Skeletal muscle satellite cell (primary cell): ENCODE measurements at regions not wholly inside any gene's neighbourhood (a gene's known extent, or its start where the extent isn't known, plus 50 kb on each side); places are given as distances from the start of the nearest gene placed in this dataset.

Source experiments
- H3K27me3 ChIP-seq: 2 replicates; pipeline ENCODE4 v1.7.0; 2013; ENCODE audit warnings: low read length; ENCODE audit not compliant: control insufficient read depth, insufficient read depth
- H3K36me3 ChIP-seq: 2 replicates; pipeline ENCODE4 v1.7.0; 2013; ENCODE audit warnings: mild to moderate bottlenecking, control low read depth, low read length; ENCODE audit not compliant: insufficient read depth
- H3K4me1 ChIP-seq: 2 replicates; pipeline ENCODE4 v1.7.0; 2013; ENCODE audit warnings: low read length; ENCODE audit not compliant: control insufficient read depth, insufficient read depth
- H3K4me2 ChIP-seq: 2 replicates; pipeline ENCODE4 v1.7.0; 2013; ENCODE audit warnings: mild to moderate bottlenecking, low read length
- H3K4me3 ChIP-seq: 2 replicates; pipeline ENCODE4 v1.7.0; 2013; ENCODE audit warnings: low read length
- H3K9ac ChIP-seq: 2 replicates; pipeline ENCODE4 v1.7.0; 2013; ENCODE audit warnings: mild to moderate bottlenecking, low read depth, low read length, moderate library complexity
- H3K9me3 ChIP-seq: replicated peaks from 2 replicates; pipeline ENCODE4 v1.7.0; 2013; ENCODE audit warnings: mild to moderate bottlenecking, control low read depth, low read length

DNA sequence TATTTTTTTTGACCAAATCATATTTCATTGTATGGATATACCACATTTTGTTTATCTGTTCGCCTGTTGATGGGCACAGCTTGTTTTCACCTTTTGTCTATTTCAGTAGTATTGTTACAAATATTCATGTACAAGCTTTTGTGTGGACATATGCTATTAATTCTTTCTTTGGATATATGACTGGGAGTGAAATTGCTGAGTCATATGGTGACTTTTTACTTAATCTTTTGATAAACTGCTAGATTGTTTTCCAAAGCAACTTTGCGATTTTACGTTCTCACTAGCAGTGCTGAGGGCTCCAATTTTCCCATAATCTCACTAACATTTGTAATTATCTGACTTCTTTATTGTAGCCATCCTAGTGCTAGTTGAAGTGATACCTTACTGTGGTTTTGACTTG lies 112.4 kb downstream of the CD8B2 start:
- Histone ChIP-seq H3K4me2 (no peak overlapping the region), H3K9ac (no peak overlapping the region), H3K36me3 (no peaks in the 10 kb centered on the region)

DNA sequence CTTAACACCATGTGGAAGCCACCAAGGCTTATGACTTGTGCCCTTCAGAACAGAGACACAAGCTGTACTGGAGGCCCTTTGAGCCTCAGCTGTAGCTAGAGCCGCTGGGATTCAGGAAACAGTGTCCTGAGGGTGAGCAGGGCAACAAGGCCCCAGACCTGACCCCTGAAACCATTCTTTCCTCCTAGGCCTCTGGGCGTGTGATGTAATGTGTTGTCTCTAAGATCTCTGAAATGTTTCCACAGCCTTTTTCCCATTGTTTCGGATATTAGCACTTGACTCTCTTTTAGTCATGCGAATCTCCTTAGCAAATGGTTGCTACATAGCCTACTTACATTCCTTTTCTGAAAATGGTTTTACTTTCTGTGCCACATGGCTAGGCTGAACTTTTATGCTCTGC lies 114.9 kb downstream of the CD8B2 start:
- no peaks in the 10 kb centered on the region for H3K27me3 ChIP-seq
- no peak overlapping the region for H3K4me2 ChIP-seq
- no peaks in the 10 kb centered on the region for H3K4me1 ChIP-seq
- H3K4me3 ChIP-seq: no peak overlapping the region
- H3K36me3 ChIP-seq: no peaks in the 10 kb centered on the region
- no peaks in the 10 kb centered on the region for H3K9me3 ChIP-seq
- no peak overlapping the region for H3K9ac ChIP-seq

More for the DNA sequence above, 112.4 kb downstream of the CD8B2 start:
- Histone ChIP-seq H3K4me1 (no peaks in the 10 kb centered on the region), H3K4me3 (no peak overlapping the region), H3K27me3 (no peaks in the 10 kb centered on the region), H3K9me3 (no peaks in the 10 kb centered on the region)

DNA sequence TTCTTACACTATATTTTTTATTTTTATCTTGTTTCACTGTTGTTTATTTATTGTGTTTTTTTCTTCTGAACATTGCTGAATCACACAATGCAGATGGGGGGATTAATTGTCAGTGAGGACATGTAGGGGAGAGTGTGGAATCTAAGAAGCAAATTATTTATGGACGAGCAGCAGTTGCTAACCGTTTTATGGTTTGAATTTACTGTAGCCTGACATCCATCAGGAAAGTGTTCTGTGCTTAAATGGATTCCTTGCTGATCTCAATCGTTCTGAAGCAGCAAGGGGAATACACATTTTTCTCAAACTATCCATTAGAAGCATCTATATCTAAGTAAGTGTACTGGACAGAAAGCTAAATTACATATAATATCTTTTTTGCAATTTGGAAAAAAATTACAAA lies 119.5 kb downstream of the CD8B2 start:
- no peak overlapping the region for H3K9ac ChIP-seq

DNA sequence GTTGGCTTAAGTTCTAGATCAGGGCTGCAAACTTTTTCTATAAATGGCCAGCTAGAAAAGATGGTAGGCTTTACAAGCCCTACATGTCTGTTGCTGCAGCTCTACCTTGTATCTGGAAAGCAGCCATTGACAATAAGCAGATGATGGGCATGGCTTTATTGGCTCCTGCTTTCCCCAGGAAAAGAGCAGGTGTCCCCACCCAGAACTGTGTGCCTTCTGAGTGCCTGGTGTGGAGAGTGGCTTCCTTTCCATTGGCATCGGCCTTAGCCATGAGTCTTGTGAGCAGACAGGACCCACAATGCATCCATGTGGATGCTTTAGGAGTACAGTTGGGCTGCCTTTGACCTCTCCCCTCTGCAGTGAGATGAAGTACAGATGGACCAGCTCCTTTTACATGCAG lies 120.2 kb downstream of the CD8B2 start:
- Histone ChIP-seq H3K9me3 (no peaks in the 10 kb centered on the region), H3K36me3 (no peaks in the 10 kb centered on the region), H3K4me3 (no peak overlapping the region), H3K4me1 (no peaks in the 10 kb centered on the region), H3K9ac (no peak overlapping the region), H3K4me2 (no peak overlapping the region), H3K27me3 (no peaks in the 10 kb centered on the region)

More for the DNA sequence above, 119.5 kb downstream of the CD8B2 start:
- Histone ChIP-seq H3K4me3 (no peak overlapping the region), H3K36me3 (no peaks in the 10 kb centered on the region), H3K9me3 (no peaks in the 10 kb centered on the region), H3K4me2 (no peak overlapping the region), H3K4me1 (no peaks in the 10 kb centered on the region), H3K27me3 (no peaks in the 10 kb centered on the region)

DNA sequence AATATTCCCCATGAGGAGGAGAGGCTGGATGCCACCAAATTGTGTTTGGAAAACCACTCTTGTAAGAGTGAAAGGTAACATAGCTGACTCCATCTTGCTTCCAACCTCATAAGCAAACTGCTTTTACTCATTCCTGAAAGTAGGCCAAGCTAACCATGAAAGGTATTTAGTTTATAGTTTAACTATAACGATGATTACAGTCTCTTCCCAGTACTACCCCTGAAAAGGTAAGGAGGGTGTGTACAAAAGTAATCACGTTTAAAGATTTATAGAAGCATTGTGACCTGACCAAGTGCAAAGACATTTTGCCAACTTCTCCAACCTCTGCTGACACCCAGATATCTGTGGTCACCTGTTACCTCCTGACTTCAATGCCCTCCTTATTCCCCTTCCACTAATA lies 122.6 kb downstream of the CD8B2 start:
- H3K4me2 ChIP-seq: no peak overlapping the region
- H3K4me3 ChIP-seq: no peak overlapping the region
- no peaks in the 10 kb centered on the region for H3K9me3 ChIP-seq
- no peaks in the 10 kb centered on the region for H3K36me3 ChIP-seq
- H3K9ac ChIP-seq: no peak overlapping the region
- no peaks in the 10 kb centered on the region for H3K27me3 ChIP-seq
- H3K4me1 ChIP-seq: no peaks in the 10 kb centered on the region

DNA sequence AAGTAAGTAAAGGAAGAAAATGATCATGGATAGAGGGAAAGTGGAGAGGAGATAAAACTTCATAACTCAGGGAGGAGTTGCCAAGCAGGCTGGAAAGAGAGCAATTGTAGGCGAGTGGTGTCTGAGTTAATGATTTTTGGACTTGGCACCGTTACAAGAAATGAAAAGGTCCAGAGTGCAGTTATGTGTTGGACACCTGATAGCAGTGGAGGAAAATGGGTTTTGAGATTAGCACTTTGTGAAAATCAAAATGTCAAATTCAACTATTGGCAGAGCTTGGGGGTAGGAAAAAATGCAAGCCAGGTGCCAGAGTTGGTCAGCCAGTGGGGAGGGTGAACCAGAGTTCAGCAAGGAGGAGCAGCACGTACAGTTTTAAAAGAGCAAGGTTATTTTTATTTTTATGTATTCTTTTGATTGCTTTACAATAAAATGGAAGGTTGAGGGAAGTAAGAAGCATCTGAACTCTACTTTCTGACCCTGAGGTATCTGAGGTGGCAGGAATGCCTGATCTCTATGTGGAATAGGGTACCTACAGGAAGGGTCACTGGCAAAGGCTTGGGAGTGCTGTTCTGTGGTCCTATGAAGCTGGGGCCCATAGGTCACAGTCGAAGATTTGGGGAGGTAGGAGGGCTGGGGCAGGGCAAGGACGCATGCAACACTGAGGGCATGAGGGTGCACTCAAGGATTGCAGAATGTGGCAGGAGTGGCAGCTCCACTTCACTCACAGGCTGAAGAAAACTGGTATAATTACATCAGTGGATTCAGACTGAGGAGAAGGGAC lies 127.5 kb downstream of the CD8B2 start:
- no peak overlapping the region for H3K4me3 ChIP-seq
- H3K36me3 ChIP-seq: no peaks in the 10 kb centered on the region
- H3K27me3 ChIP-seq: no peaks in the 10 kb centered on the region
- H3K4me2 ChIP-seq: no peak overlapping the region
- H3K9me3 ChIP-seq: no peaks in the 10 kb centered on the region
- H3K4me1 ChIP-seq: no peaks in the 10 kb centered on the region
- H3K9ac ChIP-seq: no peak overlapping the region

DNA sequence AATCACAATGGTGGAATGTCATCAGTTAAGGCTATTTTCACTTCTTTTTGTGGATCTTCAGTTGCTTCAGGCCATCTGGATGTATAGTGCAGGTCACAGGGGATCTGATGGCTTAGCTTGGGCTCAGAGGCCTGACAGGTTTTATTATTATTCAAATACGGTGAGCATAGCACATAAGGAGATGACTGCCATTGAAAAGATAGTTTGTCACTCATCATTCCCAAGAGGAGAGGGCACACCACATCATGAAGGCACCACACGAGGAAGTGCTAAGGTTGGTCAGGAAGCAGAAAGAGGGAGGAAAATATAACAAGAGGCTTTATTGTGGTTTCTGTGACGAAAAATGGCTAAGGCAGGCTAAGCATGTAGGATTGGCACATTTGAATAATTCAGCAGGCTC lies 131.4 kb downstream of the CD8B2 start:
- H3K4me3 ChIP-seq: no peak overlapping the region
- no peaks in the 10 kb centered on the region for H3K4me1 ChIP-seq
- H3K9me3 ChIP-seq: no peaks in the 10 kb centered on the region
- H3K4me2 ChIP-seq: no peak overlapping the region
- no peak overlapping the region for H3K9ac ChIP-seq
- no peaks in the 10 kb centered on the region for H3K27me3 ChIP-seq
- H3K36me3 ChIP-seq: no peaks in the 10 kb centered on the region

DNA sequence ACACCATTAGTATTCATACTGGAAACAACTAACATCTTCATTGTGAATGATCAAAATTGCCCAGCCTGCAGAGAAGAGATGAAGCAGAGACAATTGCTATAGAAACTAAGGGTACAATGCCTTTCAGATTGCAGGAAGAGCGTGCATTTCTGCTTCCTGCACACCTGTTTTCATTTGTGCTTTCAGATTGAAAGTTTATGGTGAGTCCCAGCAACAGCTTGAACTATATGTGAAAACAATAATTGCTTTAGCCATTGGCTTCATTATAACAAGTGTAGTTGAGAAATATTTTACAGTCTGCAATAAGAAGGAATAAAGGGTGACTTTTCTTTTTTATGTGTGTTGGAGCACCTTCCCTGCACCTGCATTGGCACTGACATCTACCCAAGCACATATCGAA lies 136.3 kb downstream of the CD8B2 start:
- Histone ChIP-seq H3K4me2 (no peak overlapping the region), H3K4me3 (no peak overlapping the region), H3K9me3 (peaks cover 4% of the 10 kb centered on the region), H3K9ac (no peak overlapping the region), H3K4me1 (no peaks in the 10 kb centered on the region), H3K27me3 (no peaks in the 10 kb centered on the region), H3K36me3 (no peaks in the 10 kb centered on the region)

DNA sequence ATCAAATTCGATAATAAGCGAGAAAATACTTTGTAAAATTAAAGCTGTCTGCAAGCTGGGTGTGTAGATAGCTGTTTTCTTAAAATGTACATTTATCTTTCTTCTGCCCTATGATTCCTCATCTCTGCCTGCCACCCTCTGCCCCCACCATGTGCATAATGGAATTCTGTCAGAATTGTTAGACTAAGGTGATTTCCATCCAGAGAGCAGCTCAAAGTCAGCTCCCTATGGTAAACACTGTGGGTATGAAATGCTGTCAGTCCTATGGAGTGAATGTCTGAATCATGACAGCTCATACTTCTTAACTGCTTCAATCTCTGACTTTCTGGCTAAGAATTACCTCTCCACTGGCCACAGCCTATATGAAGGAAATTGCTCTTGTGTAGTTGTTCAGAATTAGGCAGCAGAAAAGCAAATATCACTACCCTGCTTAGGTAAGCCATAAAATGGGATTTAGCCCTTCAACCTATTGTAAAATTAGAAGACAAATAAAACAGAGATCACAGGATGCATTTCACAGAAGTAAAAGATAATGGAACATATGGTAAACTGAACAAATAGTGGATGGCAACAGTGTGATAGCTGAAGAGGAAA lies 137.7 kb downstream of the CD8B2 start:
- no peak overlapping the region for H3K4me3 ChIP-seq
- H3K36me3 ChIP-seq: no peaks in the 10 kb centered on the region
- H3K4me2 ChIP-seq: no peak overlapping the region
- no peaks in the 10 kb centered on the region for H3K4me1 ChIP-seq
- H3K27me3 ChIP-seq: no peaks in the 10 kb centered on the region
- no peak overlapping the region for H3K9ac ChIP-seq
- peaks cover 4% of the 10 kb centered on the region for H3K9me3 ChIP-seq

DNA sequence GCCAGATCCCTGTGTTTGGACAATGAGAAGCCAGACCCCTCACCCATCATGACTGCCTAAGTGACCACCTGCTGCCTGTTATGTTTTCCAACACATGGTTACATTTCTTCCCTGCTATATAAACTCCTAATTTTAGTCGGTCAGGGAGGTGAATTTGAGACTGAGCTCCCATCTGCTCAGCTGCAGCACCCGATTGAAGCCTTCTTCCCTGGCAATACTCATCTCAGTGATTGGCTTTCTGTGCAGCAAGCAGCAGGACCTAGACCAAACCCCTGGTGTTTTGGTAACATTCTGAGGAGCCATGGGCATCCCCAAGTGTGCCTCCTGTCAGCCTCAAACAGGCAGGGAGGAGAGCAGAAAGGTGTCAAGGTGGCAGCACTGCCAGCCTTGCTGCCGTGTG lies 141.2 kb downstream of the CD8B2 start:
- Histone ChIP-seq H3K4me3 (no peak overlapping the region), H3K27me3 (no peaks in the 10 kb centered on the region), H3K4me2 (no peak overlapping the region), H3K9me3 (peaks cover 4% of the 10 kb centered on the region), H3K9ac (no peak overlapping the region), H3K4me1 (no peaks in the 10 kb centered on the region), H3K36me3 (no peaks in the 10 kb centered on the region)

DNA sequence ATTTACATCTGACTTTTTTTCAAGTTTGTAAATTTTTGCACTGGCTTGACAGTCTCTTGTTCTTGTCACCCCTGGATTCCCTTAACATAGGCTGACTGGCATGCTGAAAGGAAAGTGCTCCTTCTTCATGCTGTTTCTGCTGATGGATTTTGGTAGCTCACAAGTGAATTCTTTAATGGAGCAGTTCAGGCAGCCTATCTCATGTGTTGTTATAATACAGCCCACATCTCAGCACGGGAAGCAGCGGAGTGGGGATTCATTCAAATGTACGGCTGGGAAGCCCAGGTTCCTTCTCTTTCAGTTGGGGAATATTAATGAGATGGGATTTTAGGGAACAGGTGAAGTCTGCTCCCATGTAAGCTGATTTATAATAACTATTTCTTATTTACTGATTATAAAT lies 142.8 kb downstream of the CD8B2 start:
- Histone ChIP-seq H3K27me3 (no peaks in the 10 kb centered on the region), H3K4me2 (no peak overlapping the region), H3K9me3 (peaks cover 4% of the 10 kb centered on the region), H3K9ac (no peak overlapping the region), H3K36me3 (no peaks in the 10 kb centered on the region), H3K4me1 (no peaks in the 10 kb centered on the region), H3K4me3 (no peak overlapping the region)

DNA sequence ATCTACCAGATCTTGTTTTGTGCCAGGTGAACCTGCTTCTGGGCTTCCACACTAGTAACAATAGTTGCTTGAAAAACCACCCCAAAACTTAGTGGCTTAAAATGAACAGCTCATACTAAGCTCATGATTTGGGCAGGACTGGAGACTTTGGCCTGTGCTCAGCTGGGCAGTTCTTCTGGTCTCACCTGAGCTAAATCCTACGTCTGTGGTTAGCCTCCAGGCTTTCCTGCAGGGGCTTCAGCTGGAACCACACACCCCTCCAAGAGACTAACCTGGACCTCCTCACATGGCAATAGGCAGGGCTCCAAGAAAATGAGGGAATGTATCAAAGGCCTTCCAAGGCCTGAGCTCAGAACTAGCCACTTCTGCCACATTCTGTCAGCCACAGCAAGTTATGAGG lies 144.1 kb downstream of the CD8B2 start:
- Histone ChIP-seq H3K36me3 (no peaks in the 10 kb centered on the region), H3K9me3 (peaks cover 4% of the 10 kb centered on the region), H3K4me3 (no peak overlapping the region), H3K9ac (no peak overlapping the region), H3K4me1 (no peaks in the 10 kb centered on the region), H3K27me3 (no peaks in the 10 kb centered on the region), H3K4me2 (no peak overlapping the region)
